Thymus (tissue), 11 donors: ENCODE measurements at regions not wholly inside any gene's neighbourhood (a gene's known extent, or its start where the extent isn't known, plus 50 kb on each side); places are given as distances from the start of the nearest gene placed in this dataset.

Source experiments
- DNase-seq, 9 donors: peaks; one replicate each; pipeline ENCODE4 v3.0.0-alpha.2; 2013; ENCODE audit warnings: low spot score in 9 of 9, low read depth in 6 of 9, missing footprints in 1 of 9
- H3K27ac ChIP-seq, 2 donors: one replicate each; pipeline ENCODE4 v1.5.1; 2013; ENCODE audit warnings: control low read depth in 1 of 2, low read depth in 1 of 2, low read length in 1 of 2, mild to moderate bottlenecking in 1 of 2, moderate library complexity in 1 of 2
- H3K27me3 ChIP-seq, 2 donors: one replicate each; pipeline ENCODE4 v1.5.1; 2013; ENCODE audit warnings: low read length in 1 of 2; ENCODE audit not compliant: control insufficient read depth in 2 of 2, insufficient read depth in 1 of 2
- H3K36me3 ChIP-seq, 2 donors: one replicate each; pipeline ENCODE4 v1.5.1; 2013; ENCODE audit warnings: low read length in 1 of 2, mild to moderate bottlenecking in 1 of 2, moderate library complexity in 1 of 2; ENCODE audit not compliant: control insufficient read depth in 2 of 2, insufficient read depth in 2 of 2
- H3K4me1 ChIP-seq, 2 donors: one replicate each; pipeline ENCODE4 v1.5.1; 2013; ENCODE audit warnings: low read length in 2 of 2; ENCODE audit not compliant: control insufficient read depth in 2 of 2, insufficient read depth in 2 of 2
- H3K4me3 ChIP-seq, 2 donors: one replicate each; pipeline ENCODE4 v1.5.1; 2013; ENCODE audit warnings: low read length in 2 of 2, control low read depth in 1 of 2, mild to moderate bottlenecking in 1 of 2
- H3K9me3 ChIP-seq, 2 donors: one replicate each; pipeline ENCODE4 v1.5.1; 2013; ENCODE audit warnings: low read length in 1 of 2, mild to moderate bottlenecking in 1 of 2; ENCODE audit not compliant: control insufficient read depth in 2 of 2, insufficient read depth in 1 of 2
- WGBS: extraction: QIAGEN DNeasy Blood & Tissue Kit; methylation state at CpG from one replicate; pipeline ENCODE4 v1.1.7; 2013; 5-methylcytosine and 5-hydroxymethylcytosine counted together
- donor health status: healthy.

DNA sequence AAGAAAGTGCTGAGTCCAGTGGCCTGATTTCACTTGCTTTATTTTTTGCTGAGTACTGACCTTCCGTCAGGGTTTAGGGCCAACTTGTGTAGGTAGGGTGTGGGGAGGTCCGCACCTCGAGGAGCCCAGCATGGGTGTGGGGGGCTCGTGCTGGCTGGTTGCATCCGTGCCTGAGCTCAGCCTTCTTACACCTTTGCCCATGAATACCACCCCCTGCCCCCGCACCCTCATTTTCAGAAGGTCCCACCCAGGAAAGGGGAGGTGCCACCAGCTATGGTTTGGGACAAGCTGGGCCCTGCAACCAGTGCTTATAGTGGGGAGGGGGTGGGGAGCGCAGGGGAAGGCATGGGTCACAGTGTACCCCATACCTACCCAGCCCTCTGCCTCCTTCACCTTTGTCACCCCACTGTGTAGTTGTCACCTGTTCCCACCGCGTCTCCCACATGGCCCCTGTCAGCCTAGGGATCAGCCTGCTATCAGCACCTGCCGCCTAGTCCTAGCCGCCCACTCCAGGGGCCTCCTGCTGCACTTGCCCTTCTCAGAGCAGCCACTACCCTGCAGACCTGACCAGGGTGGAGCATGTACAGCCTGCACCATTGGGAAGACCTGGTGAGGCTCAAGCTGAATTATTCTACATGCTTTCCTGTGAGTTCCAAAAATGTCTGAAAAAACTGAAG, 146.2 kb upstream of the RET start:
- Histone ChIP-seq H3K4me1 (peaks cover 10 to 19% of the 10 kb centered on the region in 2 donors), H3K27ac (no peak overlapping the region), H3K9me3 (no peaks in the 10 kb centered on the region), H3K36me3 (no peaks in the 10 kb centered on the region), H3K27me3 (peaks cover 2 to 17% of the 10 kb centered on the region in 2 donors), H3K4me3 (no peak overlapping the region)
- no peak for DNase-seq
- 97% methylated on average over 11 of the region's 11 CpGs for WGBS

DNA sequence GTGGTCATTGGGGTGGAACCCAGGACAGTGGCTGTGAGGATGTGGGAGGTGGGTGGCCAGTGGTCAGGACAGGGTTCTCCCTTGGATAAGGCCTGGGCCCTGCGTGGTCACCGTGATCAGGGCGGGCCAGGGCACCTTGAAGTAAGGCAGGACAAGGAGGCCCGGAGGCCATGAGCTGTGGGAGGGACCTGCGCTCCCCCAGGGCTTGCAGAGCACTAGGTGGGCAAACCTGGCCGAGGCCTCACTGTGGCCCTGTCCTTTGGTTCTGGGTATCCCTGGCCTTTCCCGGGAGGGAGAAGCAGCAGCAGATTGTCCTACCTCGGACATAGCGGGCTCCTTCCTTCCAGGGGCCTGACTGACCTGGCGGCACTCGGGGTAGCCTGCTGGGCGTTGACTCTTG, 144.8 kb upstream of the RET start:
- H3K27ac ChIP-seq: no peak overlapping the region
- H3K4me1 ChIP-seq: peaks cover 10 to 19% of the 10 kb centered on the region in 2 donors
- no peaks in the 10 kb centered on the region for H3K36me3 ChIP-seq
- no peak for DNase-seq
- peaks cover 2 to 14% of the 10 kb centered on the region in 2 donors for H3K27me3 ChIP-seq
- no peak overlapping the region for H3K4me3 ChIP-seq
- no peaks in the 10 kb centered on the region for H3K9me3 ChIP-seq
- WGBS: 94% methylated on average over 12 of the region's 12 CpGs

DNA sequence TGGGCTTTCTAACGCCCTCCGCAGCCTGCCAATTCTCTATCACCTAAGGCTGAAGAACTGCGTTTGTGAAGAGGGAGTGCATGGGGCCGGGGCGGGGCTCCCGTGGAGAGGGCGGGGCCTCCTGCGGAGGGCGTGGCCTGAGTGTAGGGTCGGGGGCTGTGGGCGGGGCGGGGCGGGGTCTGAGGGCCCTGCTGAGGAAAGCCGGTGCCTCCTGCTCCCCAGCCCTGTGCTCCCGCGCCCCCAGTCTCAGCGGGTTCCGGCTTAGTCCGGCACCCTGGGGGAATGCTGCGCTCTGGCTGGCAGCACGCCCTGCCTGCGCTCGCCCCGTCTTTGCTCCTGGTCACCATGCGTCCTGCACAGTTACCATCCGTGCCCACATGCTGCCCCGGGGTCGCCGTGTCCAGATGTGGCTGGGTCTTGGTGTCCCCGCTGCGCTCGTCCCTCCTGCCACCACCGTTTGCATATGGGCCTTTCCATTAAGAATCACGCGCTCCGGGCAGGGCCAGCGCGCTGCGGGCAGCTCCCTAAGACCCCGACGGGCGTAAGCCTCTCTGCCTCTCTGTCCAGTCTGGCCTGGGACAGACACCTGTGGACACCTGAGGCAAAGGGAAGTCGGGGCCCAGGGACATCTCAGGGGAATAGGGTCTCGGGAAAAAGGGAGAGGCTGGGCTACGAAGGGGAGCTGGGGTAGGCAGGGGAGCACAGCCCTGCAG, 144.0 kb upstream of the RET start:
- WGBS: 6% methylated on average over 45 of the region's 45 CpGs
- Histone ChIP-seq H3K9me3 (no peaks in the 10 kb centered on the region), H3K27ac (peak overlapping the region; percentile 91 to 94), H3K4me3 (peak overlapping the region; percentile 63 to 64), H3K4me1 (peaks cover 10 to 19% of the 10 kb centered on the region in 2 donors), H3K36me3 (no peaks in the 10 kb centered on the region), H3K27me3 (peaks cover 2 to 14% of the 10 kb centered on the region in 2 donors)
- DNase-seq: peak; percentile 24 to 90 (median 72)

- WGBS: 3% methylated on average over 57 of the region's 57 CpGs
- peaks cover 2 to 12% of the 10 kb centered on the region in 2 donors for H3K27me3 ChIP-seq
These were observed 143.2 kb upstream of the RET start for GRCh38 chr10:42933448-42934340.

DNA sequence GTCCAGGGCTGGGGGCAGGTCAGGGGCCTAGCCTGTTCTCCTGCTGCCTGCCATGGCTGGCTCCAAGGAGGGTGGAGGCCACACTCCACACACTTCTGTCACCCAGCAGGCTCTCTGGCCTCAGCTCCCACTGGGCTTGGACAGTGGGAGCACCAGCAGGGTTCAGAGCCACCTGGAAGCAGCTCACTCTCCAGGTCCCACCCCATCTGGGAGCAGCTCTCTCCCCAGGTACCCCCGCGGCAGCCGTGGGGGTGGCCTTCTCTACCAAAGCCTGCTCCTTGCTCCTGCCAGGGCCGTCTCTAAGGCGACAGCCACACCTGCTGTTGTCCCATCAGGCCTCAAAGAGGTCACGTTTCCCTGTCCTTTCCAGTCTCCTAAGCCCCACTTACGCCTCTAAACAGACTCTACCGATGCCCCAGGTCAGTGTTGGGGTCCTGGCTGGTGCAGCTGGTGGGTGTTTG, 142.5 kb upstream of the RET start:
- H3K4me1 ChIP-seq: peaks cover 10 to 19% of the 10 kb centered on the region in 2 donors
- peak overlapping the region in 1 of 2 donors; percentile 63 for H3K4me3 ChIP-seq
- DNase-seq: no peak
- 92% methylated on average over 8 of the region's 8 CpGs for WGBS
- H3K27me3 ChIP-seq: peaks cover 2 to 12% of the 10 kb centered on the region in 2 donors
- H3K9me3 ChIP-seq: no peaks in the 10 kb centered on the region
- peak overlapping the region; percentile 91 to 94 for H3K27ac ChIP-seq
- H3K36me3 ChIP-seq: no peaks in the 10 kb centered on the region

More at GRCh38 chr10:42933448-42934340, 143.2 kb upstream of the RET start:
- Histone ChIP-seq H3K27ac (peak overlapping the region; percentile 91 to 94), H3K4me3 (peak overlapping the region; percentile 63 to 64), H3K36me3 (no peaks in the 10 kb centered on the region), H3K9me3 (no peaks in the 10 kb centered on the region), H3K4me1 (peaks cover 10 to 19% of the 10 kb centered on the region in 2 donors)
- DNase-seq: peak; percentile 35 to 85 (median 63)

DNA sequence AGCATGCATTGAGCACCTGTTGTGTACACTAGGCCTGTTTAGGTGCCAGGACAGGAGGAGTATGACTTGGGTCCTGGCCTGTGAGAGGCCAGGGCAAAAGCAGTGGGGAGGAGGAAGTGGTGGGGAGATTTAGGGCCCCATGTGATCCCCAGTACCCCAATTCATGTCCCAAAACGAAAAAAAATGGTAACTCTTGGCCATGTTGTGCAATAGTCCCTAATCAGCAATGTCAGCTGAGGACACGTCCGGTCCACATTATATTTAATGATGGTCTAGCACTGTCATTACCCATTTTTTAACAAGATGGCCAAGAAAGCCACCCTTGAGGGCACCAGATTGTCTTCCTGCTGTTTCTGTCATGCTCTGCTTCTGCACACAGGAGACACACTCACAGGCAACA, 142.0 kb upstream of the RET start:
- 94% methylated on average over 3 of the region's 3 CpGs for WGBS
- no peak overlapping the region for H3K4me3 ChIP-seq
- no peak overlapping the region for H3K27ac ChIP-seq
- H3K4me1 ChIP-seq: peaks cover 10 to 19% of the 10 kb centered on the region in 2 donors
- peaks cover 2 to 12% of the 10 kb centered on the region in 2 donors for H3K27me3 ChIP-seq
- H3K36me3 ChIP-seq: no peaks in the 10 kb centered on the region
- DNase-seq: no peak
- H3K9me3 ChIP-seq: no peaks in the 10 kb centered on the region

GRCh38 chr10:42935466-42935865, 141.4 kb upstream of the RET start:
- Histone ChIP-seq H3K4me3 (no peak overlapping the region), H3K36me3 (no peaks in the 10 kb centered on the region), H3K4me1 (peaks cover 10 to 19% of the 10 kb centered on the region in 2 donors), H3K27ac (no peak overlapping the region), H3K9me3 (no peaks in the 10 kb centered on the region), H3K27me3 (peaks cover 2 to 12% of the 10 kb centered on the region in 2 donors)
- DNase-seq: no peak
- WGBS: 90% methylated on average over 8 of the region's 8 CpGs

DNA sequence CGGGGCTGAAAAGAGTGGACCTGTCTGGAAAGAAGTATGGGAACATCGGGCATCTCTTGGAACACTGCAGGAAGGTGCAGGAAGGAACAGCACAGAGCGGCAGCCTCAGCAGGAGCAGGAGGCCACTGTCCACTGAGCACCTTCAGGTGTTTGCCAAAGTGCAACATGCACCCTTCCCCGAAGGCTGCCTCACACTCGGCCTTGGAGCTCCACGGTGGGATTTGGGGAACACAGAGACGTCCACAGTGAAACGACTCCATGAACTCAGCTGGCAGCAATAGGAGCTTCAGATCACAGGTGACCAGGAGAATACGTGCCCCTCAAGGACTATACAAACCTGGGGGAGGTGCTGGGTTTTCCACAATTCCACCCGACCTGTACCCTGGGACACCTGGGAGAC, 140.3 kb upstream of the RET start:
- peaks cover 10 to 19% of the 10 kb centered on the region in 2 donors for H3K4me1 ChIP-seq
- 98% methylated on average over 10 of the region's 10 CpGs for WGBS
- no peaks in the 10 kb centered on the region for H3K36me3 ChIP-seq
- no peak for DNase-seq
- H3K4me3 ChIP-seq: no peak overlapping the region
- no peak overlapping the region for H3K27ac ChIP-seq
- H3K27me3 ChIP-seq: peaks cover 2 to 14% of the 10 kb centered on the region in 2 donors
- H3K9me3 ChIP-seq: no peaks in the 10 kb centered on the region
